HEK293T (cell line): ENCODE measurements at regions not wholly inside any gene's neighbourhood (a gene's known extent, or its start where the extent isn't known, plus 50 kb on each side); places are given as distances from the start of the nearest gene placed in this dataset.
"Not testable (repeated sequence)": the region's sequence is repeated elsewhere in the genome, so short reads cannot be mapped to it uniquely, and the experiment has no call there.

ENCODE experiments used
- CTBP1 ChIP-seq: fragments of 450-650 bp; IDR thresholded peaks from 2 replicates; pipeline ENCODE4 v1.6.1; 2016; ENCODE audit warnings: borderline replicate concordance
- FOXA1 ChIP-seq: fragments of 450-650 bp; IDR thresholded peaks from 2 replicates; pipeline ENCODE4 v1.6.1; 2016; ENCODE audit warnings: mild to moderate bottlenecking
- FOXM1 ChIP-seq: fragments of 450-650 bp; IDR thresholded peaks from 2 replicates; pipeline ENCODE4 v1.6.1; 2017; ENCODE audit warnings: mild to moderate bottlenecking, borderline replicate concordance
- HDGF ChIP-seq: fragments of 450-650 bp; IDR thresholded peaks from 2 replicates; pipeline ENCODE4 v1.6.1; 2017; ENCODE audit warnings: antibody characterized with exemption, borderline replicate concordance
- LEF1 ChIP-seq: fragments of 450-650 bp; IDR thresholded peaks from 2 replicates; pipeline ENCODE4 v1.6.1; 2017; ENCODE audit warnings: mild to moderate bottlenecking, borderline replicate concordance
- SP1 ChIP-seq: fragments of 450-650 bp; IDR thresholded peaks from 2 replicates; pipeline ENCODE4 v1.6.1; 2017
- TF ChIP-seq, protein P1 (sequence below): fragments of 450-650 bp; IDR thresholded peaks from 2 replicates; pipeline ENCODE4 v1.6.1; 2016

DNA sequence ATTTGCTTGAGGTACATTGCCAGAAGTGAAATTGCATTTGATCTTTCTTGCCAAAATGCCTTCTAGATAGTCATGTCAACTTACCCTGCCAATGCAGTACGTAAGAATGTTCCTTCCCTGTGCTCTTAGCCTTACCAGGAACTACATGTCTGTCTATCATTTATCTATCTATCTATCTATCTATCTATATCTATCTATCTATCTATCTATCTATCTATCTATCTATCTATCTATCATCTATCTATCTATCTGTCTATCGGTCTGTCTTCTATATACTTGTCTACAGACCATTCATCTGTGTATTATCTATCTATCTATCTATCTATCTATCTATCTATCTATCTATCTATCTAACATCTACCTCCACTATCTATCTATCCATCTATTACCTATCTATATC is 456.9 kb upstream of the MKI67 start:
- not testable (repeated sequence) for TF ChIP-seq SP1, FOXA1, FOXM1, CTBP1, HDGF, LEF1
- TF ChIP-seq, protein P1, sequence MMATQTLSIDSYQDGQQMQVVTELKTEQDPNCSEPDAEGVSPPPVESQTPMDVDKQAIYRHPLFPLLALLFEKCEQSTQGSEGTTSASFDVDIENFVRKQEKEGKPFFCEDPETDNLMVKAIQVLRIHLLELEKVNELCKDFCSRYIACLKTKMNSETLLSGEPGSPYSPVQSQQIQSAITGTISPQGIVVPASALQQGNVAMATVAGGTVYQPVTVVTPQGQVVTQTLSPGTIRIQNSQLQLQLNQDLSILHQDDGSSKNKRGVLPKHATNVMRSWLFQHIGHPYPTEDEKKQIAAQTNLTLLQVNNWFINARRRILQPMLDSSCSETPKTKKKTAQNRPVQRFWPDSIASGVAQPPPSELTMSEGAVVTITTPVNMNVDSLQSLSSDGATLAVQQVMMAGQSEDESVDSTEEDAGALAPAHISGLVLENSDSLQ, result not testable (repeated sequence)
